K562 (cell line): ENCODE measurements at regions not wholly inside any gene's neighbourhood (a gene's known extent, or its start where the extent isn't known, plus 50 kb on each side); places are given as distances from the start of the nearest gene placed in this dataset.

ENCODE experiments used
- ATAC-seq: fragments of 200-7000 bp; cut with Tn5 transposase; 3 replicates; pipeline ENCODE4 v1.9.1; 2020; ENCODE audit warnings: moderate library complexity
- BruUV-seq: library from RNA; stranded (reverse); fragments of 400-500 nt; replicated peaks from 2 replicates; lab custom pipeline; 2021; lab: Mats Ljungman, UMichigan
- CTCF ChIA-PET: fragments of 300-600 bp; formaldehyde crosslinking; extraction: SDS; loops from one replicate; lab custom pipeline; 2021; ENCODE audit warnings: low intra/inter-chr PET ratio; lab: Yijun Ruan, JAX
- POLR2A ChIA-PET: fragments of 300-600, 350-650 bp; sonication (Branson Sonifier 250); formaldehyde crosslinking; extraction: SDS; loops from one replicate; lab custom pipeline; 2021; ENCODE audit warnings: antibody characterized with exemption, inconsistent platforms; lab: Yijun Ruan, JAX
- DNase-seq, 4 experiments: peaks; one replicate each; pipeline versions ENCODE4 v3.0.0 to v3.0.0-alpha.2; 2011 to 2018; ENCODE audit warnings: low spot score in 3 of 4, mixed read lengths in 3 of 4; ENCODE audit errors: extremely low read depth in 1 of 4
- FAIRE-seq: peaks from 2 replicates; lab custom pipeline; 2011; peaks lifted over from hg19 to GRCh38; lab: Jason Lieb, UNC
- H2AFZ ChIP-seq: 2 replicates; pipeline ENCODE4 v1.6.0; 2011; ENCODE audit warnings: low read depth, low read length, control low read depth, inconsistent platforms
- H3K27ac ChIP-seq: fragments of 200-600 bp; 3 replicates; pipeline ENCODE4 v1.8.0; 2011; ENCODE audit warnings: low read depth, mild to moderate bottlenecking, control low read depth, inconsistent platforms, low read length, moderate library complexity, mixed read lengths; ENCODE audit errors: extremely low read depth
- H3K27me3 ChIP-seq, 2 experiments: fragments of 300-600 bp in 1 of 2; 2 replicates in 1 of 2; 3 replicates in 1 of 2; pipeline versions ENCODE4 v1.6.0 to v1.8.0; 2011; ENCODE audit warnings: inconsistent platforms in 2 of 2, low read length in 2 of 2, mild to moderate bottlenecking in 1 of 2, mixed read lengths in 1 of 2, moderate library complexity in 1 of 2; ENCODE audit not compliant: control insufficient read depth in 2 of 2, insufficient read depth in 2 of 2
- H3K36me3 ChIP-seq: fragments of 300-600 bp; 3 replicates; pipeline ENCODE4 v1.8.0; 2011; ENCODE audit warnings: mild to moderate bottlenecking, low read length, inconsistent platforms; ENCODE audit not compliant: control insufficient read depth, insufficient read depth
- H3K4me1 ChIP-seq, 2 experiments: fragments of 200-600 bp in 1 of 2; replicated peaks in 1 of 2; 2 replicates in 1 of 2; 3 replicates in 1 of 2; pipeline versions ENCODE4 v1.5.1 to v1.8.0; 2011; ENCODE audit warnings: inconsistent platforms in 2 of 2, low read length in 2 of 2, mild to moderate bottlenecking in 1 of 2, mixed read lengths in 1 of 2, moderate library complexity in 1 of 2; ENCODE audit not compliant: control insufficient read depth in 2 of 2, insufficient read depth in 2 of 2
- H3K4me2 ChIP-seq: 2 replicates; pipeline ENCODE4 v1.6.1; 2011; ENCODE audit warnings: low read length, control low read depth, inconsistent platforms, mixed read lengths; ENCODE audit not compliant: insufficient read depth
- H3K4me3 ChIP-seq: fragments of 200-600 bp; sonication (generic), shearing (Covaris generic); 2 replicates; pipeline ENCODE4 v1.5.1; 2016; ENCODE audit warnings: control low read depth, inconsistent platforms
- H3K79me2 ChIP-seq: fragments of 200-600 bp; 3 replicates; pipeline ENCODE4 v1.8.0; 2011; ENCODE audit warnings: low read length, inconsistent platforms; ENCODE audit not compliant: control insufficient read depth, insufficient read depth
- H3K9ac ChIP-seq, 2 experiments: 2 replicates each; pipeline versions ENCODE4 v1.6.0 to v1.6.1; 2011; ENCODE audit warnings: low read depth in 2 of 2, low read length in 2 of 2, control low read depth in 1 of 2, inconsistent platforms in 1 of 2, mild to moderate bottlenecking in 1 of 2, mixed read lengths in 1 of 2; ENCODE audit not compliant: insufficient read depth in 1 of 2
- H3K9me1 ChIP-seq: one replicate; pipeline ENCODE4 v1.6.0; 2011; ENCODE audit warnings: inconsistent platforms, mild to moderate bottlenecking, low read length, moderate library complexity; ENCODE audit not compliant: control insufficient read depth, insufficient read depth
- H3K9me3 ChIP-seq: replicated peaks from 2 replicates; pipeline ENCODE4 v1.5.1; 2011; ENCODE audit warnings: low read depth, low read length, inconsistent platforms; ENCODE audit not compliant: control insufficient read depth, insufficient read depth
- H4K20me1 ChIP-seq: replicated peaks from 2 replicates; pipeline ENCODE4 v1.6.1; 2011; ENCODE audit warnings: low read length, inconsistent platforms, mixed read lengths; ENCODE audit not compliant: control insufficient read depth, insufficient read depth
- BDP1 ChIP-seq: IDR thresholded peaks from 3 replicates; pipeline ENCODE4 v1.6.1; 2011; ENCODE audit not compliant: insufficient read length, insufficient read depth
- E2F8 ChIP-seq: fragments of 450-650 bp; IDR thresholded peaks from 2 replicates; pipeline ENCODE4 v1.7.1; 2018; ENCODE audit warnings: mild to moderate bottlenecking, low read depth; ENCODE audit not compliant: partially characterized antibody
- GABPB1 ChIP-seq: sonication (generic); formaldehyde crosslinking; IDR thresholded peaks from 2 replicates; pipeline ENCODE4 v1.8.0; 2022; ENCODE audit warnings: mild to moderate bottlenecking, missing genetic modification reagents
- HOMEZ ChIP-seq: fragments of 250-450 bp; sonication (Bioruptor Pico); IDR thresholded peaks from 2 replicates; pipeline ENCODE4 v1.4.0; 2020; ENCODE audit warnings: mild to moderate bottlenecking, moderate library complexity
- NR2C1 ChIP-seq, 2 experiments: fragments of 450-650 bp; IDR thresholded peaks; 2 replicates each; pipeline ENCODE4 v1.6.1; 2017; ENCODE audit warnings: mild to moderate bottlenecking in 2 of 2, antibody characterized with exemption in 1 of 2, inconsistent platforms in 1 of 2, missing compliant biosample characterization in 1 of 2, missing genetic modification characterization in 1 of 2
- PTTG1 ChIP-seq: fragments of 450-650 bp; IDR thresholded peaks from 2 replicates; pipeline ENCODE4 v1.6.1; 2016; ENCODE audit warnings: low read depth, mild to moderate bottlenecking, missing genetic modification characterization, missing compliant biosample characterization
- RFX1 ChIP-seq: fragments of 450-650 bp; IDR thresholded peaks from 2 replicates; pipeline ENCODE4 v1.6.1; 2016; ENCODE audit warnings: mild to moderate bottlenecking, moderate library complexity
- SP2 ChIP-seq: IDR thresholded peaks from 2 replicates; pipeline ENCODE4 v1.6.1; 2011; ENCODE audit warnings: mild to moderate bottlenecking, low read depth, low read length, moderate library complexity; ENCODE audit not compliant: poor library complexity, severe bottlenecking; ENCODE audit errors: extremely low read depth
- ZNF318 ChIP-seq, 2 experiments: fragments of 450-650 bp; IDR thresholded peaks; 2 replicates each; pipeline ENCODE4 v1.6.1; 2016; ENCODE audit warnings: mild to moderate bottlenecking in 2 of 2, borderline replicate concordance in 1 of 2, low read depth in 1 of 2, moderate library complexity in 1 of 2
- WGBS: fragments of 100-300 bp; shearing (Covaris generic); methylation state at CpG from one replicate; pipeline ENCODE4 v1.1.6; 2016; ENCODE audit warnings: low coverage, mixed read lengths; ENCODE audit not compliant: insufficient coverage; ENCODE audit errors: missing lambda C conversion rate; 5-methylcytosine and 5-hydroxymethylcytosine counted together
- in situ Hi-C: fragments of 300-500 bp; cut with MboI; formaldehyde crosslinking; loops from 4 replicates; pipeline ENCODE4 v1.15.0; 2018; ENCODE audit warnings: inconsistent platforms, mixed read lengths
- intact Hi-C: fragments of 100-400 bp; cut with micrococcal nuclease; formaldehyde crosslinking; loops from 2 replicates; pipeline ENCODE4 v1.14.2; 2022

- Histone ChIP-seq H3K27ac (no peak overlapping the region), H3K79me2 (no peaks in the 10 kb centered on the region), H3K4me1 (no peaks in the 10 kb centered on the region), H2AFZ (no peak overlapping the region), H3K9ac (no peak overlapping the region), H3K4me3 (no peak overlapping the region), H3K4me2 (no peak overlapping the region), H3K9me3 (no peaks in the 10 kb centered on the region), H3K27me3 (no peaks in the 10 kb centered on the region), H4K20me1 (no peaks in the 10 kb centered on the region), H3K9me1 (no peaks in the 10 kb centered on the region), H3K36me3 (no peaks in the 10 kb centered on the region)
- WGBS, result 0% methylated on average over 1 of the region's 1 CpG
- BruUV-seq, result no TSS peak
- intact Hi-C loops (no loop called here), in situ Hi-C loops (no loop called here)
- DNase-seq (no peak), FAIRE-seq (no peak), ATAC-seq (no peak)
- CTCF ChIA-PET, result no interaction called here
- POLR2A ChIA-PET, result no interaction called here
- no peak for TF ChIP-seq E2F8
- TF ChIP-seq RFX1, result no peak
- TF ChIP-seq SP2, result no peak
- TF ChIP-seq HOMEZ (CRISPR knock-in tag), result no peak
- no peak for TF ChIP-seq PTTG1 (tag)
- no peak for TF ChIP-seq ZNF318 (IDR thresholded peaks at IDR 0.05; ENCODE audit: borderline replicate concordance in 1 of 2, low read depth in 1 of 2)
- TF ChIP-seq BDP1, result no peak
- no peak for TF ChIP-seq GABPB1 (CRISPR knock-in tag)
- TF ChIP-seq NR2C1 (IDR thresholded peaks at IDR 0.05), result no peak
- TF ChIP-seq NR2C1 (tag; IDR thresholded peaks at IDR 0.05), result no peak
Measured at GRCh38 chr5:86997516-86997915, 270.2 kb upstream of the RASA1 start.
